Natural killer cell (primary cell): ENCODE measurements at regions not wholly inside any gene's neighbourhood (a gene's known extent, or its start where the extent isn't known, plus 50 kb on each side); places are given as distances from the start of the nearest gene placed in this dataset.
"Not testable (repeated sequence)": the region's sequence is repeated elsewhere in the genome, so short reads cannot be mapped to it uniquely, and the experiment has no call there.

Experiments used
- ATAC-seq, 3 donors: fragments of 150-1000 bp in 2 of 3; fragments of 200-7000 bp in 1 of 3; cut with Tn5 transposase; 1 replicate in 1 of 3; 2 replicates in 2 of 3; pipeline ENCODE4 v1.10.0; 2021; ENCODE audit warnings: mild to moderate bottlenecking in 2 of 3, moderate library complexity in 2 of 3
- DNase-seq, 2 donors: peaks; one replicate each; pipeline versions ENCODE4 v3.0.0 to v3.0.0-alpha.2; 2013 to 2021; ENCODE audit warnings: mixed read lengths in 1 of 2
- H3K27ac ChIP-seq: one replicate; pipeline ENCODE4 v1.5.1; 2013; ENCODE audit warnings: mild to moderate bottlenecking, low read length
- H3K27me3 ChIP-seq: one replicate; pipeline ENCODE4 v1.6.1; 2013; ENCODE audit warnings: low read length; ENCODE audit not compliant: control insufficient read depth, insufficient read depth
- H3K36me3 ChIP-seq: one replicate; pipeline ENCODE4 v1.6.1; 2013; ENCODE audit warnings: low read length; ENCODE audit not compliant: control insufficient read depth, insufficient read depth
- H3K4me1 ChIP-seq: one replicate; pipeline ENCODE4 v1.6.1; 2013; ENCODE audit warnings: low read length; ENCODE audit not compliant: control insufficient read depth, insufficient read depth
- H3K4me3 ChIP-seq: one replicate; pipeline ENCODE4 v1.5.1; 2013; ENCODE audit warnings: low read length
- H3K9me3 ChIP-seq: one replicate; pipeline ENCODE4 v1.6.1; 2013; ENCODE audit warnings: low read length; ENCODE audit not compliant: control insufficient read depth, insufficient read depth
- H3K27ac Mint-ChIP-seq, 2 donors: one replicate each; pipeline ENCODE4 v1.8.0; 2022; ENCODE audit warnings: mild to moderate bottlenecking in 2 of 2, mixed read lengths in 2 of 2, moderate library complexity in 1 of 2
- H3K27me3 Mint-ChIP-seq, 2 donors: one replicate each; pipeline ENCODE4 v1.8.0; 2022; ENCODE audit warnings: low read depth in 2 of 2, mixed read lengths in 2 of 2
- H3K36me3 Mint-ChIP-seq: one replicate; pipeline ENCODE4 v1.8.0; 2022; ENCODE audit warnings: mixed read lengths
- H3K4me1 Mint-ChIP-seq, 2 donors: one replicate each; pipeline ENCODE4 v1.8.0; 2022; ENCODE audit warnings: mixed read lengths in 2 of 2
- H3K4me3 Mint-ChIP-seq: one replicate; pipeline ENCODE4 v1.8.0; 2022; ENCODE audit warnings: mild to moderate bottlenecking, moderate library complexity, mixed read lengths
- H3K9me3 Mint-ChIP-seq, 2 donors: one replicate each; pipeline ENCODE4 v1.8.0; 2022; ENCODE audit warnings: mixed read lengths in 2 of 2
- CTCF ChIP-seq: fragments of 200-600 bp; IDR thresholded peaks from one replicate; pipeline ENCODE4 v1.8.0; 2022; ENCODE audit warnings: antibody characterized with exemption
- WGBS: methylation state at CpG from one replicate; pipeline ENCODE4 v1.1.7; 2013; ENCODE audit warnings: missing lambda C conversion rate; ENCODE audit not compliant: insufficient coverage; 5-methylcytosine and 5-hydroxymethylcytosine counted together
- intact Hi-C: fragments of 100-400 bp; cut with micrococcal nuclease; formaldehyde crosslinking; loops from one replicate; pipeline ENCODE4 v1.14.2; 2022

DNA sequence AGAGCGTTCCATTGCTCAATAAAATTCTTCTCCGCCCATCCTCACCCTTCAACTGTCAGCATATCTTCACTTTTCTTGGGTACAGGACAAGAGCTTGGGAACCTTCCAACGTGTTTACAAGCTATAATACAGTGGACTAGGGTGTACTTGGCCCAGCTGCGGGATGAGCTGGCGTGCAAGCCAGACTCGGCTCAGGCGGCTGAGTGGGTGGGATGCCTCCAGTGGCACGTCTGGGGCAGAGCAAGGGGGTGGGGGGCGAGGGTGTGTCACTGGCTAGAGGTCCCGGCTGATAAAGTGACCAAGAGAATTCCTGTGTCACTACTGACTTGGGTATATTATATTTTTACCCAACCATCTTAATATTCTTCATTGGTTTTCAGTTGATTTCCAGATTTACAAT, 179.7 kb downstream of the EVA1A start:
- DNase-seq (no peak), ATAC-seq (no peak)
- Histone ChIP-seq H3K4me1 (no peaks in the 10 kb centered on the region), H3K27me3 (no peaks in the 10 kb centered on the region), H3K4me3 (no peak overlapping the region), H3K27ac (no peak overlapping the region), H3K9me3 (no peaks in the 10 kb centered on the region), H3K36me3 (no peaks in the 10 kb centered on the region)
- Mint-ChIP-seq H3K4me3 (no peak overlapping the region), H3K9me3 (no peaks in the 10 kb centered on the region), H3K27ac (no peak overlapping the region), H3K27me3 (peaks cover 3 to 8% of the 10 kb centered on the region in 2 donors), H3K4me1 (no peaks in the 10 kb centered on the region), H3K36me3 (no peaks in the 10 kb centered on the region)
- TF ChIP-seq CTCF = no peak
- intact Hi-C loops = no loop called here
- 90% methylated on average over 10 of the region's 10 CpGs for WGBS

- WGBS = 93% methylated on average over 5 of the region's 7 CpGs
- Histone ChIP-seq H3K4me1 (no peaks in the 10 kb centered on the region), H3K27ac (no peak overlapping the region), H3K36me3 (no peaks in the 10 kb centered on the region), H3K27me3 (no peaks in the 10 kb centered on the region), H3K9me3 (no peaks in the 10 kb centered on the region), H3K4me3 (no peak overlapping the region)
- Mint-ChIP-seq H3K4me1 (no peaks in the 10 kb centered on the region), H3K4me3 (no peak overlapping the region), H3K27ac (no peak overlapping the region), H3K27me3 (peaks cover 0 to 8% of the 10 kb centered on the region in 2 donors), H3K9me3 (no peaks in the 10 kb centered on the region), H3K36me3 (no peaks in the 10 kb centered on the region)
- ATAC-seq = no peak
- intact Hi-C loops = no loop called here
- TF ChIP-seq CTCF = no peak
- no peak for DNase-seq
Observed at GRCh38 chr2:75379476-75380210, 180.3 kb upstream of the TACR1 start.

- H3K27ac ChIP-seq = no peak overlapping the region
- peaks cover 2 to 3% of the 10 kb centered on the region in 2 donors for H3K9me3 Mint-ChIP-seq
- WGBS = 91% methylated on average over 3 of the region's 3 CpGs
- H3K4me3 ChIP-seq = no peak overlapping the region
- H3K4me3 Mint-ChIP-seq = no peak overlapping the region
- H3K4me1 ChIP-seq = no peaks in the 10 kb centered on the region
- no peaks in the 10 kb centered on the region for H3K36me3 ChIP-seq
- no peaks in the 10 kb centered on the region for H3K9me3 ChIP-seq
- no peak for DNase-seq
- TF ChIP-seq CTCF = no peak
- H3K4me1 Mint-ChIP-seq = no peaks in the 10 kb centered on the region
- H3K27me3 Mint-ChIP-seq = no peaks in the 10 kb centered on the region
- ATAC-seq = no peak
- intact Hi-C loops = no loop called here
- H3K36me3 Mint-ChIP-seq = no peaks in the 10 kb centered on the region
- H3K27ac Mint-ChIP-seq = no peak overlapping the region
- H3K27me3 ChIP-seq = no peaks in the 10 kb centered on the region
Observed at GRCh38 chr2:75375646-75376582, 176.6 kb upstream of the TACR1 start.

GRCh38 chr2:75374414-75374957, 175.2 kb upstream of the TACR1 start:
- H3K9me3 Mint-ChIP-seq, H3K4me3 ChIP-seq, H3K36me3 Mint-ChIP-seq, H3K4me3 Mint-ChIP-seq, H3K27me3 Mint-ChIP-seq, H3K4me1 Mint-ChIP-seq, H3K27ac ChIP-seq, intact Hi-C loops, H3K9me3 ChIP-seq, H3K27ac Mint-ChIP-seq, H3K36me3 ChIP-seq, H3K27me3 ChIP-seq, ATAC-seq, H3K4me1 ChIP-seq: not testable (repeated sequence)
- peak in 1 of 2 donors; percentile 2 for DNase-seq
- WGBS = 92% methylated on average over 6 of the region's 6 CpGs
